Epithelial cell of prostate (primary cell): ENCODE measurements at regions not wholly inside any gene's neighbourhood (a gene's known extent, or its start where the extent isn't known, plus 50 kb on each side); places are given as distances from the start of the nearest gene placed in this dataset.
"Not testable (repeated sequence)": the region's sequence is repeated elsewhere in the genome, so short reads cannot be mapped to it uniquely, and the experiment has no call there.

Experiments used
- DNase-seq: peaks from one replicate; pipeline ENCODE4 v3.0.0-alpha.2; 2011; ENCODE audit warnings: low read depth, low spot score
- H3K27ac ChIP-seq: fragments of 450-650 bp; 2 replicates; pipeline ENCODE4 v1.5.1; 2017; ENCODE audit warnings: mild to moderate bottlenecking

- no peak for DNase-seq
- no peak overlapping the region for H3K27ac ChIP-seq
Measured at GRCh38 chr5:159522841-159523240, 192.6 kb upstream of the IL12B start.

GRCh38 chr5:159524279-159524678 lies 194.0 kb upstream of the IL12B start:
- DNase-seq, H3K27ac ChIP-seq: not testable (repeated sequence)

- DNase-seq = no peak
- no peak overlapping the region for H3K27ac ChIP-seq
Measured at GRCh38 chr5:159525117-159525516, 194.8 kb upstream of the IL12B start.

- no peak for DNase-seq
- no peak overlapping the region for H3K27ac ChIP-seq
Measured at GRCh38 chr5:159527546-159528254, 197.4 kb upstream of the IL12B start.

GRCh38 chr5:159531554-159532105 lies 201.3 kb upstream of the IL12B start:
- no peak for DNase-seq
- no peak overlapping the region for H3K27ac ChIP-seq

DNA sequence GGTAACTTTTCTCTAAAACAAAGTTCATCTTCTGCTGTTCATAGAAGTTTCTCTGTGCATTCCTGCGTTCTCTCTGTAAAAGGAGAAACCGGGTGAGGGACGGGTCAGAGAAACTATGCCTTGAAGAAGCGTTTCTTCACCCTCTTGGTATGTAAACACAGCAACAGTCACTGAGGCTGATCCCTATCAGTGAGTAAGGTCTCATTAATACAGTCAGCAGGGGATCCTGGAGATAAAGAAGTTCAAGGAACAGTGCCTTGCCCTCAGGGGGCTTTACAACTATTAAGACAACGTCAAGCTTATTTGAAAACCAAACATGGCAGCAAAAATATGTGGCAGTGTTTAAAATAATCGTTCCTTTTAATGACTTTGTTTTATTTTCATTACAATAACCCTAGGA lies 202.9 kb upstream of the IL12B start:
- no peak for DNase-seq
- no peak overlapping the region for H3K27ac ChIP-seq

GRCh38 chr5:159536166-159536565 lies 205.9 kb upstream of the IL12B start:
- DNase-seq = no peak
- no peak overlapping the region for H3K27ac ChIP-seq

DNA sequence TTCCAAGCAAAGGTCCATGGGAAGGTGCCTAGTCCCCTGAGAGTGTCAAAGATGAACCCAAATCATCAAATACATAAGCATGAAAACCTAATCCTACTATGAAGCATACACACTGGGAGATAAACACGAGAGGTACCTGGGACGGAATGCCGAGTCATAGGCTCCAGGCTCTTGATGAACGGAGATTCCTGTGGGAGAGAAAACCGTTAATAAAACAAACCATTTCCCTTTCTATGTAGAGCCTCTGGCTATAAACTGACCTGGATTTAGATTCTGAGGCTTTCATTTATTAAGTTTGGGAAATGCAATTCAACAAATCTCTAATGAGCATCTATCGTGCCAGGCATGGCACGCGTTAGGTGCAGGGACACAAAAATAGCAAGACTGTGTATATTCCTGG lies 206.4 kb upstream of the IL12B start:
- no peak overlapping the region for H3K27ac ChIP-seq
- no peak for DNase-seq

DNA sequence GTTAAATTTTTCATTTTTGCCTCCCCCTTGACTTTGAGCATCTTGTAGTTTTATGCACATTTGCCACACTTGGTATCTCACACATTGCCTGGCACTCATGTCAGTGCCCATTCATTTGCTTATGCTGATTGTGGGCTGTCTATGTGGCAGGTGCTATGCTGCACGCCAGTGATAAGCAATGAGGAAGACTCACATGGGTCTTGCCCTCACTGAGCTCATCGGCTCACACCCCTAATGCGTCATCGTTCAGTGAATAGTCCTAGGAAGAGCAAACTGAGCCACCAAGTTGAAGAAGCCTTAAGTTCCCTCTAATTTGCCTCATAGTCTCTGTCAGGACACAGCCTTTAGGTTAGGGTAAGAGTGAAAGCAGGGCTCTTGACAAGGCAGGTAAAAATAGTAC lies 209.4 kb upstream of the IL12B start:
- no peak overlapping the region for H3K27ac ChIP-seq
- no peak for DNase-seq

- no peak overlapping the region for H3K27ac ChIP-seq
- no peak for DNase-seq
Measured at GRCh38 chr5:159543326-159543725, 213.0 kb upstream of the IL12B start.

DNA sequence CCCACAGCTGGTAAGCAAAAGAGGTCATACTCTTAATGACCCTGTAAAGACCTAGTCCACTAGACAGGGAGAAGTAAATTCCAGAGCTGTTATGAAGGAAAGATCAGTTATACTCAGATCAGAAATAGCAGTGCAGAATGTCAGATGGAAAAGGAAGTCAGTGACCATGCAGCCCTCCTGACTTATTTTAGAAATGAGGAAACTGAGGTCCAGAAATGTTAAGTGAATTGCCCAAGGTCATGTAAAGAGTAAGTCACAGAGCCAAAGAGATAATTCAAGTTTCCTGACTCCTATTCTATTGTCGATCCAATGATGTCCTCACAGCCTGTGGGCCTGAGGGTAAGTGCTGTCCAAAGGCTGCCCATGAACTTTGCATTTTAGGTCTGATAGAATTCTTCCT lies 214.9 kb upstream of the IL12B start:
- DNase-seq = no peak
- no peak overlapping the region for H3K27ac ChIP-seq

DNA sequence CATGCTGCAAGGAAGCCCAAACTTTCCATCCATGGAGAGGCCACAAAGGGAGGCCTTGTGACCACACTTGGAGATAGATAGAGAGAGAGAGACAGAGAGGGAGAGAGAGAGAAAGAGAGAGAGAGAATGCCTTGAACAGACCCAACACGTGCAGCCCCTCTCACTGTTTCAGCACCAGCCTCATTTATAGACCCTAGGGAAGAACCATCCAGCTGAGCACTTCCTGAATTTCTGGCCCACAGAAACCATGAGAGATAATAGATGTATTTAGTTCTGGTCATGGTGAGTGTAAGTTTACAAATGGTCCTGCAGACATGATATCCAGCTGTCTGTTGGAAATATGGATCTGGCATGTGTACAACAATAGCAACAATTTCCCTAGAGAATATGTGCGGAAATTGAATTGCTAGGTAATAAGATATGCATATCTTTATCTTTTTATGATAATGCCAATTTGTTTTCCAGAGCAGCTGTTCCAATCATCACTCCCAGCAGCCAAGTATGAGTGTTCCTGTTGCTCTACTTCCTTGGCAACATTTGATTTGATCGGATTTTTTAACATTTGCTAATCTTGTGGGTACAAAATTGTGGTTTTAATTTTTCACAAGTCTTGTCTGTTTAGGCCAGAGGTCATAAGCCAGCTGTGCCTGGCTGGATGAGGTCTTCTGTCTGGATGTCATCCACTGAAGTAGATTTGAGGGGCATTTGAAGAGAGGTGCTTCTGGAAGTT lies 217.3 kb upstream of the IL12B start:
- no peak for DNase-seq

DNA sequence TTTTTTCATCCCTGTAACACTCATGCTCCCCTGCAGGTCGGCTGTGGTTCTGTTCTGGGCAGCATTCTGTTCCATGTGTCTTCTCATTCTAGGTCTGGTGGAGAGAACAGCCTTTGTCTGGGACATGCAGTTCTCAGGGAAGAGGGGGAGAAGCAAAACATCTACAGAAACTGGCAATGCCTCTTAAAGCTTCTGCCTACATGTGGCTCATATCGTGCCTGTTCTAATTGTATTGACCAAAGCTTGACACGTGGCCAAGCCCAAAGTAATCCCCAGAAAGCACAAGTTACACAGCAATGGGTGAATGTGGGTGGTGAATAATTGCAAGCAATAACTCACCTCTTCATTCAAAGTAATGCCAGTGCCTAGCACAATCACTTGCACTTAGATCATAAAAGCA lies 218.2 kb upstream of the IL12B start:
- no peak for DNase-seq
- H3K27ac ChIP-seq = no peak overlapping the region

More for the DNA sequence above, 217.3 kb upstream of the IL12B start:
- no peak overlapping the region for H3K27ac ChIP-seq

DNA sequence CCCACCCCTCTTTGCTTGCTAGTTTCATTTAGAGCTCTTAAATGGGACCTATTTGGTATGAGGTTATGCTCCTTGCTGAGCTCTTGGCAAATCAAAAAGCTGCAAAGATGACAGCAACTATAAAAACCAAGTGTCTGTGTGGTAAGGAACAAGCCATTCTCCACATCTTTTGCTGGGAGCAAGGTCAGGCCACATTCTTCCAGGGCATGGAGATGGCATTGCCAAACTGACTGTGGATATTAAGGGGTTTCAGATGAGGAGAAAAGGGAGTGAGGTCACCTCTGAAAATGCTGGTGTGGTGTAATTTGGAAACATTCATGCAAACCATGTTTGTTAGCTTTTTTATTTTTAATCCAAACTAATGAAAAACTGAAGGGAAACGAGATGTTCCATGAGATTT lies 218.8 kb upstream of the IL12B start:
- no peak overlapping the region for H3K27ac ChIP-seq
- DNase-seq = no peak

GRCh38 chr5:159550951-159551350 lies 220.7 kb upstream of the IL12B start:
- no peak for DNase-seq
- no peak overlapping the region for H3K27ac ChIP-seq

DNA sequence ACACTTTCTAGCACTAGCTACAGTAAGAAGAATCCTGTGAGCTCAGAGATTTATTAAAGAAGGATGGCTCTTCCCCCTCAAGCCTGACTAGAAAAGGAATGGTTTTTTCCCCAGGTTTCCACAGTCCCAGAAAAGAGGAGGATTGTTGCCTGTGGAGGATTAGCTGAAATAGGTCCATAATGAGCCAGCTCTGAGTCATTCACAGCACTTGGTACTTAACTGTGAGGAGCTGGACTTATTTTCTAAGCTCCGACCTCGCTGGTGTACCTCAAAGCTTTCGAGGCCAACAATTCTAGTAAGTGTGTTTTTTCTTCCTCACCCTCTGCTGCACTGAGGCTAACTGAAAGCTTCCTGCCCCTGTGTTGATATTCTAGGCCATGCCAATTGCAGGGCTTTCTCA lies 222.5 kb upstream of the IL12B start:
- no peak for DNase-seq
- no peak overlapping the region for H3K27ac ChIP-seq

DNA sequence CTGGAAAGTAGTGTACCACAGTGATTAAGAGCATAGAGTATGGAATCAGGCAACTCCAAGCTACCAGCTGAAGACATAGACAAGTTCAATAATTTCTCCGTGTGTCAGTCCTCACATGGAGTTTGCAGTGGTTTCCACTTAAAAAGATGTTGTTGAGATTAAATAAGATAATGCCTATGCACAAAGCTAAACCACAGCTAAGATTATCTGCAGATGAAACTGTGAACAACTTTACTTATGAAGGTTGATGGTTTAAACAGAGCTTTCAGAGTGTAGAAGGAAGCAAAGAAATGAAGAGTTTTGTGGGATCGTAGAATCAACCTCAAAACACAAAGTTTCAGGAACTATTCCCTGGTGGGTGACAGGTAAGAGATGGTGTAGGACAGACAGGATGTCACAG lies 223.5 kb upstream of the IL12B start:
- no peak for DNase-seq
- H3K27ac ChIP-seq = no peak overlapping the region

DNA sequence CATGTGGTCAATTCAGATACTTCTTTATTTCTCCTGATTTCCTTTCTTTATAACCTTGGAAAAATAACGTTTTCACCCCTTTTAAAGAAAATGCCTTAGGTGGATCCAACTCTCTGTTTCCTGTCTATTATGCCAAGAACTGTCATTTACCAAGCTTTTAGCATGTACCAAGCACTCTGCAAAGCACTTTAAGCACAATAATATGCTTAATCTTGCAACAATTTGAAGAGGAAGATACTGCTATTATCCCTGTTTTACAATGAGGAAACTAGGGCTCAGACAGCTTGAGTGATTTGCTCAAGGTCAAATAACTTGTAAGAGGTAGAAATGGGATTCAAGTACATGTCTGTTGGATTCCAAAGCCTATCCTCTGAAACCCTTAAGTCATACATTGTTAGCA lies 224.8 kb upstream of the IL12B start:
- H3K27ac ChIP-seq = no peak overlapping the region
- no peak for DNase-seq

DNA sequence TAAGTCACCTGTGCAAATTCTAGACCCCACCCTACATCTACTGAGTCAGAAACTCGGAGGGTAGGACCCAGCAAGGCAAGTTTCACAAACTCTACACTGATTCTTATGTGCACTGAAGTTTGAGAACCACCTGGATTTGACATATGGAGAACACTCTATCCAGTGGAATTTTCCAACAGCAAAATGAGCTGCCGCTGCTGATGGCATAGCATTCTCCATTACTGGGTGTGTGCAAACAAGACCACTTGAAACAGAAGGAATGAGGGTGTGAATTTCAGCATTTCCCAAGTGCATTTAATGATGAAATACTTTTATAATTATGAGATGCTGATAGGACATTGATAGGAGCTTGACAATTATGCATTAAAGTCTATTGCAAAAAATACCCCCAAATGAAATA lies 229.1 kb upstream of the IL12B start:
- DNase-seq = no peak

DNA sequence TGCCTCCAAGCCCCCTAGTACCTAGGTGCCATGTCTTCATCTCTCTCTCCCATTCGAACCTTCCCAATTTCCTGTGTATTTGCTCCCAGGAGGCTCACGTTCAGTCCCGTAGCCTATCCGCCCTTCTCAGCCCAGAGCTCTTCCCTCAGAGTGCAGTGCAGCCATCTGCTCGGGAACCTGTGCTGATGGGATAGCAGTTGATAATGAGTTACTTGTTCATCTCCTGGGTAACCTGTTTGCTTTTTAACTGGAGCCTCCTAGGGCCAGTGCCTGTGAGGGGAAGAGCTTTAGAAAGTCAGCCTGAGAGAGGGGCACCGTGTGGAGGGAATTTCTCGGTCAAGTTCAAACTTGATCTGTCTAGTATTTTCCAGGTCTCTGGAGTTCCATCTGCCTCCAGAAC lies 229.8 kb upstream of the IL12B start:
- DNase-seq = no peak
- no peak overlapping the region for H3K27ac ChIP-seq

More for the DNA sequence above, 229.1 kb upstream of the IL12B start:
- no peak overlapping the region for H3K27ac ChIP-seq

- no peak overlapping the region for H3K27ac ChIP-seq
Measured at GRCh38 chr5:159564031-159564430, 233.7 kb upstream of the IL12B start.

DNA sequence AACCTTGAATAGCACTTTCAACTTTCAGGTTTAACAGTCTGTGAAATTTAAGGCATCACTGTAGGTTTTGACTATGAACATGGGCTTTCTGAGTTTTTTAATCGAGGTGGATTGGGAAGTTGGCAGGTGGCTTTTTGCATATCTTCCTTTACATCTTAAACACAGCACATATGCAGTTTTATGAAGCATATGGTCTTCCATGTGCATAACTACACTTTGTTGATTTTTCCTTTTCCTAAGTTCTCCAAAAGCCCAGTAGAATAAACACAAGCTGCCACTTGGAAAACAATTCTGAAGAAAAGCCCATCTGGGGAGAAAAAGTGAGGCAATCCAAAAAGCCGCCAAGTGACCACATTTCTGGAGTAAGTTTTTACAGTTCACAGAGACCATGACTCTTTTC lies 236.5 kb upstream of the IL12B start:
- DNase-seq = no peak
- no peak overlapping the region for H3K27ac ChIP-seq

More at GRCh38 chr5:159564031-159564430, 233.7 kb upstream of the IL12B start:
- no peak for DNase-seq
